GM18508 (cell line): ENCODE measurements at regions not wholly inside any gene's neighbourhood (a gene's known extent, or its start where the extent isn't known, plus 50 kb on each side); places are given as distances from the start of the nearest gene placed in this dataset.
A peak's percentile ranks its signal among the peaks of the same experiment; 100 is the strongest.

Source experiments
- ATAC-seq: cut with Tn5 transposase; IDR thresholded peaks from one replicate; pipeline ENCODE4 v1.9.1; 2021; ENCODE audit warnings: moderate number of reproducible peaks; ENCODE audit not compliant: insufficient read depth, unreplicated experiment

DNA sequence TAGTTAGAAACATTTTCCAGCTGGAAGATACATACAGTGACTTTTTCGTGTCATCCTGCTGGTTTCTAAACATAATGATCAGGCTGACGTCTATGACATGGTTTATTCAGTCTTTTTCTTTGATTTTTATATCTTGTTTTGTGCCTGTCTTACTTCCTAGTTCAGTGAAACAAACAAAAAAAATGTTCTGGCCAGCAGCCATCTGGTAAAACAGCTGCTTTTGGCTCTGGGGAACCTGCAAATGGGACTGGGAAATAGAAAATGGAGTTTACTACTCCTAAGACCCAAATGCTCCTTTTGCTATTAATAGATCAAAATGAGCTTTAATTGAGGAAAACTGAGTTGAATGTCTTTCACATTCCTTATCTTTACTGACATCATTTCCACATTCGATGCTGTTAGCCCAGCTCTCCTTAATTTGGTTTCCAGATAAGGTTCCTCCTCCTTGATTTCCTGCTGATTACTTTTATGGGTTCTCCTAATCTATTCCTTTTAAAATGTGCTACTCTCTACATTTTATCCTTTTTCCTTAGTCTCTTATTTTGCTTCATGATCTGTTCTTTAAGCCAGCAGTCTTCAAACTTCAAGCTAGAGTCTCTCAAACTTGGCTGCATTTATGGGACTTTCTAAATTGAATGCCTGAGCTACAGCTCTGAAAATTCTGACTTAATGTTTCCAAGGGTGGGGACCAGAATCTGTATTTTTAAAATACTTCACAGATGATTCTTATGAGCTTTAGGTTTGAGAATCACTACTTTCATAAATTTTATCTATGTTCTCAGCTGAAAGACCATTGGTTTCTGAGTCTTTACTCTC, 499.5 kb downstream of the ANKRD50 start:
- no peak for ATAC-seq

DNA sequence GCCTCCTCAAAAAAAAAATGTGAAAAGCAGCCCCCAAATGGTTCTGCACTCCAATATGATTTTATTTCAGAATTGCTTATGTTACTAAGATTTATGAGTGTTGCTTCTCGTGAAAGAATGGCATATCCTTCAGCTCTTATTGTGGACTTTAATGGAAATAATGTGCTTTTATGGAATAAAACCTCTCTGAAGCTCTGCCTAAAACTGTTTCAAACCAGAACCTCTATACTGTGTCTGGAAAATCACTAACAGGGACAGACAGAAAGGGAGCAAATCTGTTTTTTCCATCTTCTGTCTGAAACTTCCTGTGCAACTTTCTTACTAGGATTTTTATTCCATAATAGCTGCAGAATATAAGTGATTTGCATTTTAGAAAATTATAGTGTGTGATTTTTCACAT, 493.1 kb downstream of the ANKRD50 start:
- no peak for ATAC-seq

DNA sequence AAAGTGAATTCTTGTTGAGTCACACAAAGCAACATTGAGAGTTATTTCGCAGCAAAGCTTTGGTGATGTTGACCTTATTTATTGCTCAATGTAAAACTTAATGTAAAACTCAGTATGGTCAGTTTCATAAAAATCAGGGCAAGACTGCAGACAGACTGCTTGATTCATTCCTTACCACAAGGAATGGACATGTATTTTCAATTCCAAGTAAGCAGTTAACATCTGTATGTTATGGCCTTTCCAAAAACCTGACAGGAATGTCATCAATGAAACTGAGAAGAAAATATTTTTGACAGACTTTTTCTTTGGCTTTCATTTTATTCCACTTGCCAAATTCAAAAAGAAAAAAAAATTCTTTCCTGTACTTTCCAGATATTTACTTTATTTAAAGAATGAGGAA, 488.3 kb downstream of the ANKRD50 start:
- ATAC-seq, result no peak

DNA sequence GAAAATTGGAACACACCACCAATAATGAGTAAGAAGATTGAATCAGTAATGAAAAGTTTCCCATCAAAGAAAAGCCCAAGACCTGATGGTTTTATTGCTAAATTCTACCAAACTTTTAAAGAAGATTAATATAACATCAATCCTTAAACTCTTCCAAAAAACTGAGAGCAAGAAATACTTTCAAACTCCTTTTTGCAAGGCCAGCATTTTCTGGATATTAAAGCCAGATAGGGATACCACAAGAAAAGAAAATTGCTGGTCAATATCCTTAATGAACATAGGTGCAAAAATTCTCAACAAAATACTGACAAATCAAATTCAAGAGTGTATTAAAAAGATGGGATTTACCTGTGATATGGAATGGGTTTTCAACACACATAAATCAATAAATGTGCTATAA, 484.6 kb downstream of the ANKRD50 start:
- ATAC-seq, result no peak

DNA sequence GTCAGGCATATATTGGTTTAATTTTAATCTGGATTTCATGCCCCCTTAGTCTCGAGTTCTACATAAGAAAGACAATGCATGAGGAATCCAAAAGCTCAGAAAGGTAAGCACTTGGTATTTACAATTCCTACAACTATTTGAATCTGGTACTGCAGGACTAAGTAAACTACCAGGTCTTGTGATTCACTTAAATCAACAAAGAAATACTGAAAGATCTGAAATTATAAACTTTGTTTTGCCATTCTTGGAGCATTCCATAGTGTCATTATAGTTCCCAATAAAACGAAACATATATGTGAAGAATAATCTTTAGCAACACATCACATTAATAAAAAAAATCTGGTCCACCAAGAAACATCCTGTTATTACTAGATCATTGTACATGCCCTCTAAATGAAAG, 482.3 kb downstream of the ANKRD50 start:
- ATAC-seq, result no peak

DNA sequence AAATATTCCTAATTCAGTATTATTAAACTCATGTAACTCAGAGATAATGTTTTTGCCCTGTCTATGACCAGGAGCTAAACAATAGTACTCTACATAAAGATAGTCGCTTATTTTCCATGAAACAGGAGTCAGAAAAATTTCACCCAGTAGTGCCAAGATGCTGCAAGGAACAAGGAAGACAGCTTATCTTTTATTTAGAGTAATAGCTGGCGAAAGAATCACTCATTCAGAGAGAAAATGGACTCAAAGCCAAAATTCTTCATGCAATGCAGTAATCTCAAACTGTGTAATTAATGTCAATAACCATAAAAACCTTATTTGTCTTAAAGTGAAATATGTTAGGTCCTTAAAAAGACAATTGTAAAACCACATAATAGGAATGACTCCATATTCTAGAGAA, 477.8 kb downstream of the ANKRD50 start:
- ATAC-seq, result no peak

DNA sequence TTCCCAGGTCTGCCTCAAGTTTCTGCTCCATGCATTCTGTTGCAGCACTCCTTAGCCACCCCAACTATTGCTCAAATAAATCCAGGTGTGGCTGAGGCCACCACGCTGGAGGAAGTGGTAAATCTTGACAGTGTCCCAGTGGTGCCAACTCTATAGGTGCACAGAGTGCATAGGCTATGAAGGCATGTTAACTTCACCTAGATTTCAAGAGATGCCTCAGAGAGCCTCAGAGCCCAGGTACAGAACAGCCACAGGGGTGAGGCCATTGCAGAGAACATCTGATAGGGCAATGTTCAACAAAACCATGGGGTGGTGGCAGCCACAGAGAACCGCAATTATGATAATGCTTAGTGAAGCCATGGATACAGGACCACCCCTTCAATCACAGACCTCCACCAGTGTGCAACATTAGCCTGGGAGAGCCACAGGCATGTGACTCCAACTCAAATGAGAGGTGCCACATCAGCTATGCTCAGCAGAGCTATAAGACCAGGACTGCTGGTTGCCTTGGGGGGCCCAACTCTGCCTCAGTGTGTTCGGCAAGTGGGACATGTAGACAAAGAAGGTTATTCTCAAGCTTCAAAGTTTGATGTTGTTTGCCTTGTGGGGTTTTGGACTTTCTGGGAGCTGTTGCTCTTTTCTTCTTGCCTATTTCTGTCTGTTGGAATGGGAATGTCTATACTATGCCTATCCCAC, 468.7 kb downstream of the ANKRD50 start:
- no peak for ATAC-seq

DNA sequence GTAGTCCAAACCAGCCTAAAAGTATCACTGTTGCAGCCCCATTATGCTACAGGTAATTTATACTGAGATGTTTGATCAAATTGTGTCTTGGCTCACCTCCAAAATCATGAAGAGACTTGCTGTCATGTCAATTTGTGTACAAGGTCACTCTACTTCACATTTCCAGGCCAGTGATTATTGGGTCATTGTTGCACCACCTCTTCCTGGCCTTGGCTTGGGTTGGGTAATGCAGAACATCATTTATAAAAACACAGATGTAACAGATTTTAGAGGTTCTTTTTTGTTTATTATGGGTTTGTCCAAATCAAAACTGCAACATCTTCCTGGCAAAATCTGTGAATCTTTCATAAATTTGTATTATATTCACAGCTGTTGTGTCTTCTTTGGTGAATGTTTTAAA, 459.5 kb downstream of the ANKRD50 start:
- no peak for ATAC-seq

DNA sequence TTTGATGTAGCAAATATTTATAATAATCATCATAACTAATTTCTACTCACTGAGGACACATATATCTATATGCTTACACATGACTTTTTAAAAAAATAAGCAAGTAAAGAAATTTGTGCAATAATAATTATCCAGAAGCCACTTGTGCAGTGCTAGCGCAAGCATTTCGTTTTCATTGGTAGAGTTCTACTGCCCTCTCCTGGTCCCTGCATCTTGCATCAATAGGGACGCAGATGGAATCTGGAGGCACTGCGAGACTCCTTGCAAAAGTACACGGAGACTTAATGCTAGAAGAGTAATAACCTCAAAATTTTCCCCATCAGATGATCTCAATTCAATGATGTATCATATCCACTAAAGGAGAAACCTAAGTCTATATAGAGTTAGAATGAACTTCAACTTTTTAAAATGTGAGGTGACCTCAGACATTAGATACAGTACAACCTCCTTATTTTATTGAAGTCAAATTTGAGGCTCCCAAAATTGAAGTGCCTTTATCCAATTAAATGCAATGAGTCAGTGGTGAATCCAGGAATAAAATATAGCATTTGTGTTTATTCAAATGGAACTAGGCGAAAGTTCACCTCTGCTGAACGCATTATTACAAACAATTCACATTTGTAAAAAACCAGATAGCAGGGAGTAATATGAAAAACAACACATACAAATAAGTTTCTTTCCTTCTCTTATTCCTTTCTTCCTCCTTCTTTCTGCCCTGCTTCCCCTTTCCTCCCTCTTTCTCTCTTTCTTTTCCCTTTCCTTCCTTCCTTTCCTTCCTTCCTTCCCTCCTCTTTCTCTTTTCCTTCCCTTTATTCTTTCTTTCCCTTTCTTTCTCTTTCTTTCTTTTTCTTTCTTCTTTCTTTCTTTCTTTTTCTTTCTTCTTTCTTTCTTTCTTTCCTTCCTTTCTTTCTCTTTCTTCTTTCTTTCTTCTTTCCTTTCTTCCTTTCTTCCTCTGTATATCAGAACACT, 450.0 kb downstream of the ANKRD50 start:
- peak; percentile 80 for ATAC-seq

DNA sequence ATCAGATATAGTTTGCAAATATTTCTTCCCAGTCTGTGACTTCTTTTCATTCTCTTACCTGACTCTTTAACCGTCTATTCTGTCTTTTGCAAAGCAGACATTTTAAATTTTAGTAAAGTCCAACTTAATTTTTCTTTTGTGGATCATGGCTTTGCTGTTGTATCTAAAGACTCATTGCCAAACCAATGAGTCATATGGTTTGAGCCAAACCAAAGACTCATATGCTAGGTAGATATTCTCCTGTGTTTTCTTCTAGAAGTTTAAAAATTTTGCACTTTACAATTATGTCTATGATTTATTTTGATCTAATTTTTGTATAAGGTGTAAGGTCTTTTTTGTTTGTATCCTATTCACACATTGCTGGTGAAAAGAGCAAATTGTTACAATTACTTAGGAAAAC, 446.8 kb downstream of the ANKRD50 start:
- ATAC-seq, result no peak

DNA sequence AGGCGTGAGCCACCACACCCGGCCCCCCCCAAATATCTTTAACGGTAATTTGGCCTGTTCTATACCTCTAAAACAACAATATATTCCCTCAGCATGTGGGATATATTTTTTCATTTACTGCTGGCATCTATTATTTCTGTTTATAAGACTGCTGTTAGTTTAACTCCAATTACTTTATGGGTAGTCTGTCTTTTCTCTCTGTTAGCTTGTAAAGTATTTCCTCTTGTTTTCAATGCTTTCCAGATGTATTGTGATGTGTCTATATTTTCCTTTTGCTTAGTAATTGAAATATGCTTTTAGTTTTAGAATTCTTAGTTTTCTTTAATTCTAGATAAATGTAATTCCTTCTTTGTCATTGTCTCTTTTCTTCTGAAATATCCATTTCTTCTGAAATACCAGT, 445.8 kb downstream of the ANKRD50 start:
- ATAC-seq, result no peak

DNA sequence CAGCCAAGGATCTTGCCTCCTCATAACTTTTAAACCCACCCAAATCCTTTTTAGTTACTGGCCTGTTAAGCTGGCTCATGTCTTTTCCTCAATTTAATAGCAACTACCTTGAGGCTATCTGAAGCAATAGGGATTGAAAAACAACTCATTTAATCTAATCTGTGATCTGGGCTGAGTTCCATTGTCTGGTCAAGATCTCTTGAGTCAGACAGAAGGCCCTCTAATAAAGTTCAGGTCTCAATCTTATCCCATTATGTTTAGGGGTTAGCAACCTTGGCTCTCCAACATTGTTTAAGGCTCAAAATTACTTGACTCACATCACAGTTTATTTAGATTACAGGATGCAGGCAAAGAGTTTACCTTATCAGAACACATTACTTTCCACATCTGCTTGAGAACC, 436.1 kb downstream of the ANKRD50 start:
- ATAC-seq, result no peak

DNA sequence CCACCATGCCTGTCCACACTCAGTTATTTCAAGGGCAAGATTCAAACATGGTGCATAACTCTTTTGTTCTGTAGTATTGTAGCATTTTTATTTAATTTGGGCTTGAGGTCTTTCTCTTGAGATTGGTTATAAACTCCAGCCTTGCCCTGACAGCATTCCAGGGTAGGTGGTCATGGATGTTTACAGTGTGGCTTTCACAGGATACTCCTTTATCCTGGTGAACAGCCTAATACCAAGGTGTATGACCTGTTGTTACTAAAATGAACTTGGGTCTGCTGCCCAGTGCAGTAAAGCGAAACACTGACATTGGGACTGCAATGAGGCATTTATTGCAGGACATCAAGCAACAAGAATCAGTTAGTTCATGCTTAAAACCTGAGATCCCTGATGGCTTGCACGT, 434.8 kb downstream of the ANKRD50 start:
- no peak for ATAC-seq

DNA sequence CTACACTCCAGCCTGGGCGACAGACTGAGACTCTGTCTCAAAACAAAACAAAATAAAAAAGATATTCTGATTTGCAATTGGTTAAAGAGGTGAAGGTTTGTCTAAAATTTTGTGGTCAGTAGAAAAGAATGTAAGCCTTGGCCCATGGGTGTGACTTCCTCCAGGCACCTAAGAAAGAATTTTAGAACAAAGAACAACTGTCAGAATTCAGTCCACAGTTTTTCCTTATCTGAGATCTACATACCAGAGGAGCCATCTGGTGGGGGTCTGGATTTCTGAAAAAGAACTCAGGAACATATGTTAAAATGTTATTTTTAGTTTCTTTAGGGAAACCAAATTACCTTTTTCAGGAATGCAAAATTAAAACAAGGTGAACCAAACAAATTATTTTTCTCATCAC, 434.1 kb downstream of the ANKRD50 start:
- ATAC-seq, result no peak

DNA sequence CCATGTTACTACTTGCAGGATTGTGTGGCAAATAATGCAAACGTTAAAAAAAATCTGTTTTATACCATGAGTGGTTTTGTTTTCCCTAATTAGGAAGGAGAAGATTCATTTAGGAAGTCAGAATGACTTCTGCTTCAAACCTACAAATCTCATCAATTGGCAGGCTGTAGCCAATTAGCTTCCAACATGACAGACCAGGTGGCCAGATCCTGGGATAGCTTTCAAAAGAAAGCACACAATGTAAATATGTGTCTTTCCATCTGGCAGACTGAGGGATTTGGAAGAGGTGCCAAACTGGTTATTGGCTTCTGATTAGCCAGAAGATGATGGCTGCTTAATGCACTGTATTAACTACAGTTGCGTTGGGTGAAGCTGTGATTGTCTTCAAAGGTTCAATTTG, 432.8 kb downstream of the ANKRD50 start:
- ATAC-seq, result no peak

DNA sequence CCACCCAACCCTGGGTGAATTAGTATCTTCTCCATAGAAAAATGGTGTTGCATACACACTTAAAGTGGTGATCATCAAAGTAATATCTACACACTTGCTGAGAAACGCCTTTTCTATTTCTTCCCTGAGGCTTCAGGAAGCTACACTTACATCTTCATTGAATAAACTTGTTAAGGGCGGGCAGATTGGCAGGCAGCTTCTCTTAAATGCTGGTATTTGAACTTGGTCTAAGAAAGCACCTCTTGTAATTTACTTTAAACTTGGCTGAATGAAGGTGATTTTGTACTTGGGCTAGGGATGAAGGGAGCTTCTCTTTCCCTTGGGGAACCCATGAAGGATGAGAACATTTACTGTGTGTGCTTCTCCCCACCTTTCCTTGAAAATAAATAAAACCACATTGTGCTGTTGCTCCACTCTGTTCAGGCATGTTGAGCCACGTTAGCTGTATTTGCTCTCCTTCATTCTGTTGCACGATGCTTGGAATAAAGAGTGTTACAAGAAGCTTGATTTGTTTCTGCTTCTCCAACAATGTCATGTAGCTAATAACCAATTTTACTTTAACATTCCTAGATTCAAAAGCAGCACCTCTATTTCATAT, 430.1 kb downstream of the ANKRD50 start:
- no peak for ATAC-seq

DNA sequence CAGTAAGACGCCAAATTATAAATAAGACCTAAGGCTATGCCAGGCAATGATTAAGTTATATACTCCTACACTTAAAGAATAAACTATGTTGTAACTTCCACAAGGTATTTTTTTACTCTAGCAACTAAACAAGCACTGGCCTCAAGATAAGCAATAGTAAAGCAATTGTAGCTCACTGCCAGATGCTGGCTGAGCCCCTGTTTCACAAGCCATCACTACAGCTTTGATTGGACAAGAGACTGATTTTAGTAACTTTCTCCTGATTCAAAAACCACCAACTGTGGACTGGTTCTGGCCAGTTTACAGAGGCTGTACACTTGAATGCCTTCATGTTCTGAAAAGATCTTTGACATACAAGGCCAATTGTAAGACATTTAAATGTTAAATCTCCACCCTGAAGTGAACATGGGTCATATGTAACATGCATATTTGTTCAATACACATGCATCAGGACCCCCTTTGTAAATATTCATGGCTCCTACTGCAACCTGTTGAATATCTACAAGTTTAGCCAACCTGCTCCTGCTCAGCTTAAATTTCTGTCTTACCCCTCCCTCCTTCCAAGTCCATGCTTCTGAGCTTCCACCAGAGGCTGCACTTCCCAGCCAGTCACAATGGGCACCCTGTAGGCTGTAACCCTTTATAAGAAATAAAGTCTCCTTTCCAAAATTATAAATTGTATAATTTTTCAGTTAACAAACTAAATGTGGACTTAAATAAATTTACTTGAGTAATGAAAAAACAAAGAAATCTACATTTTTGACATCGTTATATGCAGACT, 423.6 kb downstream of the ANKRD50 start:
- no peak for ATAC-seq

DNA sequence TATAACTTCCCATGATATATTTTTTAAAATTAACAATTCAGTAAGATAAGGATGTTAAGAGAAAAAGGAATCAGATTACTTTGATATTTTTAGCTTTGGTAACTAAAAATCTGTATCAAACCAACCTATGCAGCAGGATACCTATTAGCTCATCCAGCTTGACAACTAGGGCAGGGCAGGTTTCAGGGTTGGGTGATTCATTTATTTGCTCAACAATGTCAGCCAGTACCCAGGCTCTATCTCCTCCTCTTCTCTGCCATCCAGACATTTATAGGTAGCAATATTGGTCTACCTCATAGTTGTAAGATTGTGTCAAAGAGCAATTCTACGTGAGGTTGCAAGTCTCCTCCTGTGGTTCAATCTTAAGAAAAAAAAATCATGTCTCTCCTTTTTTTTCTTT, 421.9 kb downstream of the ANKRD50 start:
- no peak for ATAC-seq

DNA sequence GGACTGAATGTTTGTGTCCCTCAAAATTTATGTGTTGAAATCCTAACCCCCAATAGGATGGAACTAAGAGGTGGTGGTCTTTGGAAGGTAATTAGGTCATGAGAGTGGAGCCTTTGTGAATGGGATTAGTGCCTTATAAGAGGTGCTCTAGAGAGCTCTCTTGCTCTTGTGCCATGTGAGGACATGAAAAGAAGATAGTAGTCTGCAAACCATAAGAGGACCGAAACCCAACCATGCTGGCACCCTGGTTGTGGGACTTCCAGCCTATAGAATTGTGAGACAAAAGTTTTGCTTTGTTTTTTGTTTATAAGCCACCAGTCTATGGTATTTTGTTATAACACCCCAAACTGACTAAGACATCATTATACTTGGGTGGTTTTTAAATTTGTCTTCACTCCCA, 417.1 kb downstream of the ANKRD50 start:
- no peak for ATAC-seq

DNA sequence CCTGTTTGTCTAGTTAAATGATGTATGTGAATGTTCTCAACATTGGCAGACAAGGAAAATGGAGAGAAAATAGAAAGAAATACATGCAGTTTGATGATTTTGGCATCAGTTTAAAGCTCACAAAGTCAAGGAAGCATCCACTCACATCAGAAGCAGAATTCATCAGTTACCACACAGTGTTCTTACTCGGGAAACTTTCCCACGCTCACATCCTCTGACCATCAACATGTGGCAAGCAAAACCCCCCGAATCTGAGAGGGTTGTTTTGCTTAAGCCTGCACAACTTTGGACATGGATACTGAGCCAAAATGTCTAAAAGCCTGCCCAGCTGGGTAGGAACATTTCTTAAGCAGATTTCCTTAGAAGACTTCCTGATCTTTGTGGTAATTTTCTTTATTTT, 407.6 kb downstream of the ANKRD50 start:
- no peak for ATAC-seq
